ENCODE measurements at regions not wholly inside any gene's neighbourhood (a gene's known extent, or its start where the extent isn't known, plus 50 kb on each side); places are given as distances from the start of the nearest gene placed in this dataset.

GRCh38 chr6:140002396-140003022 lies 628.1 kb upstream of the CITED2 start:
- no peak for TF ChIP-seq CTCF (IDR thresholded peaks at IDR 0.05)
- no peak for TF ChIP-seq POLR2A (IDR thresholded peaks at IDR 0.05)
